ENCODE measurements at regions not wholly inside any gene's neighbourhood (a gene's known extent, or its start where the extent isn't known, plus 50 kb on each side); places are given as distances from the start of the nearest gene placed in this dataset.

DNA sequence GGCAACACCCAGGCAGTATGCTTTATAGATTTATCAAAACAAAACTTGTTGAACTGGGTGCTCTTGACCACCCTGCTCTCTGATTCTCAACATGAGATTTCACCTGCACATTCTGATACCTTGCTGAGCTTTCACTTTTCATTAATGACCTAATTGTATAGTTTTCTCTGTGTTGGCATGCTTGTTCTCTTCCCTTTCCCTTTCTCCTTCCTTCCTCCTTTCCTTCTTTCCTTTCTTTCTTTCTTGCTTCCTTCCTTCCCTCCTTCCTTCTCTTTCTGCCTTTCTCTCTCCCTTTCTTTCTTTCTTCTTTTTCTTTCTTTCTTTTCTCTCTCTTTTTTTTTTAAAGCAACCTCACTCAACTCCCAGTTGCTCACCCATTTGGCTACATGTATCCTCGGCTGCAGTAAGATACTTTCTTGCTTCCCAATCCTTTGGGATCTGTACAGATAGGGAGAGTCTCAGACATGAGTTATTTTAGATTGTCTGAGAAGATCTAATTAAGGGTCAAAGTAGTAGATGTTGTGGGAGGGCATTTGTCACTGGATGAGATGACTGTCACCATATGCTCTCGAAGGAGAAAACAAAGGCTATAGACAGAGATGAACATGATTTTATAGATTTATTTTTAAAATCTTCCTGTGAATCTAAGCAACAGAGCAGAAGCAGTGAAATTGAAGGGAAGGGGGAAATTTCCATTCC is 458.0 kb downstream of the USP25 start:
- no peaks in the 10 kb centered on the region for H3K4me1 Mint-ChIP-seq
- no peak overlapping the region for H3K4me3 Mint-ChIP-seq
- no peak for DNase-seq
- H3K9me3 ChIP-seq (ENCODE audit: control insufficient read depth, low read length, poor library complexity, severe bottlenecking), result no peaks in the 10 kb centered on the region
- no peaks in the 10 kb centered on the region for H3K36me3 Mint-ChIP-seq (ENCODE audit: low read depth)
- H3K27ac Mint-ChIP-seq, result no peak overlapping the region
- no peak for ATAC-seq
- H3K27me3 Mint-ChIP-seq, result no peaks in the 10 kb centered on the region

DNA sequence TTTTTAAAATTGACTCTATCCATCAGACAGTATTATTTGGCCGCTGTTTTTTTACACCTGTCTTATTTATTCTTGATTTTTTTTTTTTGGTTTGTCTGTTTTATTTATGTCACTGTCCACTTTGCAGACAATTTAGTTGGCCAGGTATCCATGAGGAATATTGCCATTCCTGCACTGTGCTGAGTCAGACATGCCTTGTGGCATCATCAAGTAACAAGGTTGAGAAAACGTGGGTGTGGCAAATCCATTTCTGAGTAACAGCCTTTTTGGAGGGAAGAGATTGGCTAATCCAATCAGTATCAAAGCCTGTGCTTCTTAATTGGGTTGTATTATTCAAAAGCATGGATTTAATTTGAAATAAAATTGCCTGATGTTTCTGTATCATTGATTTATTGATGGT is 463.1 kb downstream of the USP25 start:
- no peaks in the 10 kb centered on the region for H3K9me3 ChIP-seq (ENCODE audit: control insufficient read depth, low read length, poor library complexity, severe bottlenecking)
- Mint-ChIP-seq H3K27ac (no peak overlapping the region), H3K4me1 (no peaks in the 10 kb centered on the region), H3K4me3 (no peak overlapping the region), H3K27me3 (no peaks in the 10 kb centered on the region), H3K36me3 (ENCODE audit: low read depth) (no peaks in the 10 kb centered on the region)
- no peak for ATAC-seq
- DNase-seq, result no peak

GRCh38 chr21:16193496-16194094 is 463.8 kb downstream of the USP25 start:
- no peak overlapping the region for H3K27ac Mint-ChIP-seq
- H3K36me3 Mint-ChIP-seq (ENCODE audit: low read depth), result no peaks in the 10 kb centered on the region
- H3K27me3 Mint-ChIP-seq, result no peaks in the 10 kb centered on the region
- no peaks in the 10 kb centered on the region for H3K4me1 Mint-ChIP-seq
- no peak for ATAC-seq
- H3K9me3 ChIP-seq (ENCODE audit: control insufficient read depth, low read length, poor library complexity, severe bottlenecking), result no peaks in the 10 kb centered on the region
- H3K4me3 Mint-ChIP-seq, result no peak overlapping the region
- DNase-seq, result no peak

DNA sequence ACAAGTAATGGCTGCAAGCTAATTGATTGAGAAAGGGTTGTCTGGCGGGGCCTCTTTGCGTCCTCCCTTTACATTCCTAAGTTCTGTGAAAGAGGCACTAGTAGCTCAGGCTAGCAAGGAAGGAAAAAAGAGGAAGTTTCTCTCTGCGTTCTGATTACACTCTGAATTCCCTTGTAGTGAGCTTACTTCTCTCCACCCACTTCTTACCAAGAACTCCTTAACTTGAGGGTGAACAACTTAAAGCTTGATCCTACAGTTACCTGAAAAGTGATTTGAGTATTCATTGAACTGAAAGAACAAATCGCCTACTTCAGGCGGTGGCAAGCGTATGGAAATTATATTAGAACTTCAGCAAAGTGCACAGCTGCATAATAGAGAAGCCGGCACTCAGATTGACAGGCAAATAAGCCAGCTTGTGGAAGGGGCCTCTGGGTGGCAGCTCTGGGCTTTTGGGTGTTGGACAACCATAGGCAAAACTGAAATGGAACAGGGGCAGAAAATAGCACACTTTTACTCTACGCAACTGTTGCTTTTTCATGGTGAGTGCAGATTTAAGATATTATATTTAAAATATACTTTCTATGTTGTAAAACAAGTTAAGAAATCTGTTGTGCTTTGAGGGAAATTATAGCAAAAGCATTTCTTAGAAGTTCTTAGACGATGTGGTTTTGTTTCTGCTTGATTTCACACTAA is 464.5 kb downstream of the USP25 start:
- DNase-seq, result no peak

GRCh38 chr21:16194788-16195537 is 465.2 kb downstream of the USP25 start:
- no peaks in the 10 kb centered on the region for H3K9me3 ChIP-seq (ENCODE audit: control insufficient read depth, low read length, poor library complexity, severe bottlenecking)
- no peak overlapping the region for H3K27ac Mint-ChIP-seq
- no peak for DNase-seq
- ATAC-seq, result no peak
- no peaks in the 10 kb centered on the region for H3K4me1 Mint-ChIP-seq
- H3K27me3 Mint-ChIP-seq, result no peaks in the 10 kb centered on the region
- H3K4me3 Mint-ChIP-seq, result no peak overlapping the region
- no peaks in the 10 kb centered on the region for H3K36me3 Mint-ChIP-seq (ENCODE audit: low read depth)

More for the DNA sequence above, 464.5 kb downstream of the USP25 start:
- Mint-ChIP-seq H3K4me3 (no peak overlapping the region), H3K36me3 (ENCODE audit: low read depth) (no peaks in the 10 kb centered on the region), H3K4me1 (no peaks in the 10 kb centered on the region), H3K27ac (no peak overlapping the region), H3K27me3 (no peaks in the 10 kb centered on the region)
- H3K9me3 ChIP-seq (ENCODE audit: control insufficient read depth, low read length, poor library complexity, severe bottlenecking), result no peaks in the 10 kb centered on the region
- ATAC-seq, result no peak

- Mint-ChIP-seq H3K4me3 (no peak overlapping the region), H3K4me1 (no peaks in the 10 kb centered on the region), H3K36me3 (ENCODE audit: low read depth) (no peaks in the 10 kb centered on the region), H3K27ac (no peak overlapping the region), H3K27me3 (no peaks in the 10 kb centered on the region)
- no peaks in the 10 kb centered on the region for H3K9me3 ChIP-seq (ENCODE audit: control insufficient read depth, low read length, poor library complexity, severe bottlenecking)
- DNase-seq (no peak), ATAC-seq (no peak)
These were observed 465.7 kb downstream of the USP25 start for GRCh38 chr21:16195538-16195910.

DNA sequence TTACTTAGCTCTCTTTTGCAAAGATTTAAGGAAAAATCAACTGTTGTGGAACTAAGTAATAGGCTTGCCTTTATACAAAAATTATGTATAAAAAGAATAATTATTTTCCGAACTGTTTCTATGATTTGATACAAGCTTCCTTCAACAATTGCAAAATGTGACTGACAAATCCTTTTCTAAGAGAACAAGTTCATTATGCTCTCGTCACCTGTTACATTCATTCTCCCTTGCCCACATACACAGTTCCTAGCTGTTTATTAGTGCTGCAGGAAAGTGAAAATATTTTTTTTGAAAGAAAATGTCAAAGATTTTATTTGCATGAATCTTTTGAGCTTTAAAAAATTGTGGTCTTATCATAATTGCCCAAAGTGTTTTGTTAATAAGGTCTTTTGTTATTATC is 466.2 kb downstream of the USP25 start:
- DNase-seq, result no peak

DNA sequence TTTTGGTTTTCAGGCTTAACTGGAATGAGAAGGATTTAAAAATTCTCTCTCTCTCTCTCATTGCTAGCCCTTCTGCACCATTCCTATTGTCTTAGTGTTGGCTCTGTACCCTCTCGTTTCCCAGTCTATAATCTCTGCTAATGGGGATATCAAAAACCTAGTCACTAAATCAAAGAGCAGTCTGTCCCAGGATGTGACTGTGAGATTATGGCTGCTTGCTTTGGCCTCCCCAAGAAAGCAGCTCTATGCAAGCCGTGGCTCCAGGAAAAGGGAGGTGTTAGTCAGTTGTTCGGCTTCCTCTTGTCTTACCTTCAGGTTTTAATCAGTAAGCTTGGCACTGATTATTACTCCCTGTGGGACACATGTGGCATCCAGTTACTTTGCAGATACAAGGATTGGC is 468.8 kb downstream of the USP25 start:
- no peak overlapping the region for H3K27ac Mint-ChIP-seq
- no peaks in the 10 kb centered on the region for H3K27me3 Mint-ChIP-seq
- ATAC-seq, result no peak
- H3K4me1 Mint-ChIP-seq, result no peaks in the 10 kb centered on the region
- DNase-seq, result no peak
- no peaks in the 10 kb centered on the region for H3K9me3 ChIP-seq (ENCODE audit: control insufficient read depth, low read length, poor library complexity, severe bottlenecking)
- no peaks in the 10 kb centered on the region for H3K36me3 Mint-ChIP-seq (ENCODE audit: low read depth)
- no peak overlapping the region for H3K4me3 Mint-ChIP-seq

More for the DNA sequence above, 466.2 kb downstream of the USP25 start:
- Mint-ChIP-seq H3K4me3 (no peak overlapping the region), H3K36me3 (ENCODE audit: low read depth) (no peaks in the 10 kb centered on the region), H3K27ac (no peak overlapping the region), H3K27me3 (no peaks in the 10 kb centered on the region), H3K4me1 (no peaks in the 10 kb centered on the region)
- H3K9me3 ChIP-seq (ENCODE audit: control insufficient read depth, low read length, poor library complexity, severe bottlenecking), result no peaks in the 10 kb centered on the region
- ATAC-seq, result no peak

GRCh38 chr21:16199539-16199938 is 469.8 kb downstream of the USP25 start:
- H3K9me3 ChIP-seq (ENCODE audit: control insufficient read depth, low read length, poor library complexity, severe bottlenecking), result no peaks in the 10 kb centered on the region
- ATAC-seq, result no peak
- H3K27me3 Mint-ChIP-seq, result no peaks in the 10 kb centered on the region
- H3K4me3 Mint-ChIP-seq, result no peak overlapping the region
- no peak overlapping the region for H3K27ac Mint-ChIP-seq
- no peaks in the 10 kb centered on the region for H3K36me3 Mint-ChIP-seq (ENCODE audit: low read depth)
- no peaks in the 10 kb centered on the region for H3K4me1 Mint-ChIP-seq
- no peak for DNase-seq

DNA sequence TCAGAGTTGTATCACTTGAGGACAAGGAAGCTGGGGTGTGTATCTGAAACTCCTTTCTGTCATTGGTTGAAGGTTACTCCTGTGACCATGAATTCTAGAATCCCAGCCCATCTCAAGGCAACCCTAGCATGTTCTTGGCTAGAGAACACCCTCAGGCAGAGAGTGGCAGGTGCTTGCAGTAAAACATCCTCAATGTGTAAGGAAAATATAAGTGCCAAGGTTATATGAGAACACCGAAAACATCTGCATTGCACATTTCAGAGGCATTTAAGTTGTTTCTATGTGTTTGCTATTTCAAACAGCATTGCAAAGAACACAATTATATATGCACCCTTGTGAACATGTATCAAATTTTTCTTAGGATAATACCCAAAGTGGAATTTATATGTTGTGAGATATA is 471.9 kb downstream of the USP25 start:
- Mint-ChIP-seq H3K36me3 (ENCODE audit: low read depth) (no peaks in the 10 kb centered on the region), H3K4me3 (no peak overlapping the region), H3K4me1 (no peaks in the 10 kb centered on the region), H3K27ac (no peak overlapping the region), H3K27me3 (no peaks in the 10 kb centered on the region)
- H3K9me3 ChIP-seq (ENCODE audit: control insufficient read depth, low read length, poor library complexity, severe bottlenecking), result no peaks in the 10 kb centered on the region
- ATAC-seq, result no peak
- no peak for DNase-seq

- no peak for ATAC-seq
- no peak for DNase-seq
- no peaks in the 10 kb centered on the region for H3K36me3 Mint-ChIP-seq (ENCODE audit: low read depth)
- H3K27ac Mint-ChIP-seq, result no peak overlapping the region
- H3K9me3 ChIP-seq (ENCODE audit: control insufficient read depth, low read length, poor library complexity, severe bottlenecking), result no peaks in the 10 kb centered on the region
- H3K27me3 Mint-ChIP-seq, result no peaks in the 10 kb centered on the region
- H3K4me1 Mint-ChIP-seq, result no peaks in the 10 kb centered on the region
- no peak overlapping the region for H3K4me3 Mint-ChIP-seq
These were observed 475.7 kb downstream of the USP25 start for GRCh38 chr21:16205527-16205926.

- no peaks in the 10 kb centered on the region for H3K9me3 ChIP-seq (ENCODE audit: control insufficient read depth, low read length, poor library complexity, severe bottlenecking)
- H3K36me3 Mint-ChIP-seq (ENCODE audit: low read depth), result no peaks in the 10 kb centered on the region
- ATAC-seq (no peak), DNase-seq (no peak)
- no peaks in the 10 kb centered on the region for H3K4me1 Mint-ChIP-seq
- no peak overlapping the region for H3K4me3 Mint-ChIP-seq
- no peak overlapping the region for H3K27ac Mint-ChIP-seq
- H3K27me3 Mint-ChIP-seq, result no peaks in the 10 kb centered on the region
These were observed 481.8 kb downstream of the USP25 start for GRCh38 chr21:16211339-16212303.

All from T-helper 17 cell (primary cell).